DMS114 treated with DMSO at 0.1 percent for 48 hours (cell line): ENCODE measurements at regions not wholly inside any gene's neighbourhood (a gene's known extent, or its start where the extent isn't known, plus 50 kb on each side); places are given as distances from the start of the nearest gene placed in this dataset.

Experiments
- DNase-seq: peaks from one replicate; lab custom pipeline; 2025; ENCODE audit not compliant: unreplicated experiment; lab: John Stamatoyannopoulos, UW

DNA sequence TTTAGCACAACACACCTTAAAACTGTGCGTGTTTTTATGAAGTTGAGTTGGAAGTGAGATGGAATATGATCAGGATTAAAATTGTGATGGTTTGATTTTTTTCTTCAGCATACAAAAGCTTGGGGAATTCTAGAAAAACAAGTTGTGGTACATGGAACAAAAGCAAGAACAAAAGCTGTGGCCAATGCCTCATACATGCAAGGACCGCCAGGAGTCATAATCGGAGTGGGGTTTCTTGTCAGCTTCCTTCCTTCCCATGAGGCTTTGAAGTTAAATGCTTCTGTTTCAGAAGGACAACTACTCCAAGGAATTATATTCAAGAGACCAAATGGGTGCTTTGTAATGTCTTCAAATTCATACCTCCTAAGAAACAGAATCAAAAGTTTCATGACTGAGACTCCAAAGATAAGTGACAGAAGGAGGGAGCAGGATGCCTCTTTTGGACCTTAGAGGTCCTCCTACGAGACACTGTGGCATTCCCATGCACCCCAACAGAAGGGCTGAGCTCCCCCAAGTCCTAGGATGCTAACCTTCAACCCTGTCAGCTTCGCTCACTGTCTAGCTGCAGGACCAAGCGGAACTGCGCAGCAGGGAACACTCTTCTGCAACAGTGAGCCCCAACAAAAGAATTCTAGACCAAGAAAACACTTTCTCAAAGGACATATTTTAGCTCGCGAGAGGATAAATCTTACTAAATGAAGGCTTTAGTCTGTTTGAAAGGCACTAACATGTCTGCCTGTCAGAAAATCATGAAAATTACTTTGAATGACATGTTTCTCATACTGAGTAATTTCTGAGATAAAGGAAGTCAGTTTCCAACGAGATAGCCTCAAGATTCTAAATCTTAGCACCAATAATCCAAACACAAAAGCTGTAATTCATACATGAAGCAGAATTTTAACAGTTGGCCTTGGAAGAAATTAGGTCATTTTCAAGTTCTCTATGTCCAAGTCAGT, 108.5 kb upstream of the NHSL1 start:
- DNase-seq: no peak

- no peak for DNase-seq
Observed at GRCh38 chr6:138608896-138609295, 109.6 kb upstream of the NHSL1 start.

DNA sequence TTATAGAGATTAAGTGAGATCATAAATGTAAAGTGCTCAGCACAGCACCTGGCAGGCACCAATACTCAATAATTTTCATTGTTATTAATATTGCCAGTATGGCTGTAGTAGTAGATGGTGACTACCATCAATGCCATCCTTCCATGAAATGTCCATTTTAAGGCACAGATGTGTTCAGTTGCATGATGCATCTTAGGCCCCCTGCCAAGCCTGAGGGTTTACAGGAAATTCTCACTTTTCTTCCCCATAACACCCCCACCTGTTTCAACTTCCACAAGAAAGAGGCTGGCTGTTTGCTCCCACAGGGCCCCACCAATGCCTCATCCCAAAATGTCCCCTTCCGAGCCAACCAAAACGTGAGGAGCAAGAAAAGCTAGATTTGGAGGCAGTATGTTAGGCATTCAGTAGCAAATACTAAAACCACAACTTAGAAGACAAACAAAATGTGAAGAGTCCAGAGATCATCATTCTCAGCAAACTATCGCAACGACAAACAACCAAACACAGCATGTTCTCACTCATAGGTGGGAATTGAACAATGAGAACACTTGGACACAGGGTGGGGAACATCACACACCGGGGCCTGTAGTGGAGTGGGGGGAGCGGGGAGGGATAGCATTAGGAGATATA, 110.6 kb upstream of the NHSL1 start:
- DNase-seq: no peak

GRCh38 chr6:138610816-138611215, 111.5 kb upstream of the NHSL1 start:
- DNase-seq: no peak

GRCh38 chr6:138614151-138614550, 114.9 kb upstream of the NHSL1 start:
- no peak for DNase-seq

DNA sequence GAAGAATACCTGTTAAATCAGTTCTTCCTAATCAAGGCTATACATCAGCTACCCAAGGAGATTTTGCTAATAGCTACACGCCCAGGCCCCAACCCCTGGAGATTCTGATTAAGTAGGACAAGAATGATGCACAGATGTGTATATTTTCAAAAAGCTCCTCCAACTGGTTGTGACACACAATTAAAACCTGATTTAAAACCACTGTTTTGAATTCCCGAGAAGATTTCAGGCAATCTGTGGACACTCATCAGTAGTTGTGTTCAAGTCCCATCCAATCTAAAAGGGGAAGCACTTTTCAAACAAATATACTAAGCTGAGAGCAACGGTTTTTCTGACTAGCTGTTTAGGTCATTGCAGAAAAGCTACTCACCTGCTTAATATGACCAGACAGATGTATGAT, 118.9 kb upstream of the NHSL1 start:
- DNase-seq: no peak

DNA sequence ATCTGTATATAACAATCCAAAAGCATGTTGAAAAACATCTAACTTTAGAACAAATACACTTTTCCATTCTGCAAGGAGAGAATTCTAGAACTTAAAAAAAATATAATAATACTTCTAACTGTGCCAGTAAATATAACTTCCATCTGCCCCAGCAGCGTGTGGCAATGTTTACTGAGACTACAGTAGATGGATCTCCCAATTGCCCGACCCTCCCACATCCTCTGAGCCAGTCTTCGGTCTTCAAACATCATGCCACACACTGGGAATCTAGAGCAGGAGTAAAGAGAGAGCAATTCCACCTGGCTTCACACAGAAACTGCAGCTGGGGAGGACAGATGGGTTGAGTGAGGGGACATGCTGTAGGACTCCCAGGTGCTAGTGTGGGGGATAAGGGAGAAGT, 121.3 kb upstream of the NHSL1 start:
- DNase-seq: no peak

GRCh38 chr6:138622967-138623366, 123.7 kb upstream of the NHSL1 start:
- no peak for DNase-seq

GRCh38 chr6:138631566-138631965, 132.3 kb upstream of the NHSL1 start:
- no peak for DNase-seq

- no peak for DNase-seq
Observed at GRCh38 chr6:138637822-138638221, 135.7 kb upstream of the CCDC28A start.

DNA sequence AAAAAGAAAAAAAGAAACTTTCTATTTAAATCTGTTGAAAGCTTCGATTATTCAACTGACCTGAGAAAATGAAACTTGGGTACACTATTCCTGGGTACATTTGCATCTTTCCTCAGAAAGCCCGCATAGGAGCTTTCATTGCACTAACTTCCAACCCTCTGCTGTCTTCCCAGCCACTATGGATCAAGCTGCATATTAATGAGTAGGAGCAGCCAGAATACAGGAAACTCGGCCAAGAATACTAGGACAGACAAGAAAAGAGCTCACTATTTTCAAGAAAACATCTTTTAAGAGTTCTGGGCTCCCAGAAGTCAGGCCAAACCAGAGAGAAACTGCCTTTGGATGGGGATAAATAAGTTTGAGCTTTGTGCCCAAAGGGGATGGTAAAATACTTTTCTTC, 135.0 kb upstream of the CCDC28A start:
- no peak for DNase-seq

DNA sequence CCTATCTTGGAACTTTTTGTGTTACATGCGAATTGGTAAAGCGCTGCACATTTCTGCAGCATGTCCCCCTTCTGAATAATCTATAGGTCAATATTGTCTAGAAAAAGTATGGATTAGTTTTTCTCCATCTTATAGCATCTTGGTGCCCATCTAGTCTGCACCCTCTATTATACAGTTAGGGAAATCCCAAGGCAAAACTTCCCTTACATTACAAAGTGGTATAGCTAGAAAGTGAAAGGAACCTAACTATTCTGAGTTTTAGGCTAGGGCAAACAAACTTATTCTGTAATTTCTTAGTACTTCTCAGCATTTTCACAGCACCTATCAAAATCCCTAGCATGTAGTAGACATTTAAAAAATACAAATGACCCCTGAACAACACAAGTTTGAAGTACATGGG, 133.5 kb upstream of the CCDC28A start:
- DNase-seq: no peak

GRCh38 chr6:138643210-138643609, 130.4 kb upstream of the CCDC28A start:
- no peak for DNase-seq

GRCh38 chr6:138645976-138646640, 127.5 kb upstream of the CCDC28A start:
- no peak for DNase-seq

- DNase-seq: no peak
Observed at GRCh38 chr6:138647006-138647405, 126.6 kb upstream of the CCDC28A start.

DNA sequence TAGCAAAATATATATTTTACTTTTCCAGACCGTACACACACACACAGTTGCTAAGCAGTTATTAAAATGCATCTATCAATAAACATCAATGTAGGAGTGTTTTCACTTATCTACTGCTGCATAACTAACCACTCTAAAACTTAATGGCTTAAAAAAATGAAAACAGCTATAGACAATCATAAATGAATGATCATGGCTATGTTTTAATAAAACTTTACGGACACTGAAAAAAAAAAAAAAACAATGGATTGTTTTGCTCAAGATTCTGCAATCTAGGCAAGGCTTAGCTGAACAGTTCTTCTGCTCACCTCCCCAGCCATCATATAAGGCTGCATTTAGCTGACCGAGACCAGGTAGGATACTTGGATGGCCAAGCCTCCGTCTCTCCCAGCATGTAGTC, 125.4 kb upstream of the CCDC28A start:
- DNase-seq: no peak

DNA sequence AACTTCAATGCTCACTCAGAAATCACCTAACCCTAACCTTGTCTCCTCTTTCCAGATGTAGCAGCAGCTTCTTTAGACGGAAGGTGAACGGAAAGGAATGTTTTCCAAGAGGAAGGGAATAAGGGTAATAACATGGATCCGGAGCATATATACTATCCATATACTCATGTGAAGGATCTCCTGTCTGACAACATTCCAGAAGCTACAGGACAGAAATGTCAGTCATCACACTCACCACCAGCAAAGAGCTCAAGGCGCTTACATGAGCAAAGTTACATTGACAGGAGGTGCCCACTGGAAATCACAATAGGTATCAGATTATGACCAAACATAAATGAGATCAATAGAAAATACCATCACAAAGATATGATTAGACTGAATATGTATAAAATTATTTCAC, 122.1 kb upstream of the CCDC28A start:
- DNase-seq: no peak

DNA sequence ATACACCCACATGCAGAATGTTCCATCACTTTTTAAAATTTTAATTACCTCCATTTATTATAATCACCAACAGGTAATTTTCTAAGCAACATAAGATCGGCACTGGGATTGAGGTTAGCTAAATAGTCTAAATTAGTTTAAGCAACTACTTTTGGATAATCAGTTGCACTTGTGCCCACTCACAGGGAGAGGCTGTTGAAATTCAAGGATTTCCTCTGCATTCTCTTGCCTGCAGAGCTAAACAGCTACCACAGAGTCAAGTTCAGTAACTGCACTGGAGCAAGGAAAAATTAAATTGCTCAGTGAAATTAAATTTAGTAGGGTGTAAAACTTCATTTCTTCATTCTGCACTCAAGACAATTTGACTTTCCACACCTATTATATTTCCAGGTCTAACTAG, 120.7 kb upstream of the CCDC28A start:
- no peak for DNase-seq

DNA sequence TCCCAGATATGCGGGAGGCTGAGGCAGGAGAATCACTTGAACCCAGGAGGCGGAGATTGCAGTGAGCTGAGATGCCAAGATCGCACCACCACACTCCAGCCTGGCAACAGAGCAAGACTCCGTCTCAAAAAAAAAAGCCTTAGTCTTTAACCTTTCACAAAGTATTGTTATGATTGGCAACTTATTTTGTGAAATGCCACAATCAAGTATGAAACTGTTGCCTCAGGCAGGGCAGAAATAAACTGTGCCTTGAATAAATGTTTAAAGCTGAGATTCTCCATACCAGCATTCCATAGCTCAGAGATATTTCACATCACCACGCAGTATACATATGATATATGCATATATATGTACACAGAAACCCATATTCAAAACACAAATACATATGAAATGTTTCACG, 120.1 kb upstream of the CCDC28A start:
- no peak for DNase-seq

DNA sequence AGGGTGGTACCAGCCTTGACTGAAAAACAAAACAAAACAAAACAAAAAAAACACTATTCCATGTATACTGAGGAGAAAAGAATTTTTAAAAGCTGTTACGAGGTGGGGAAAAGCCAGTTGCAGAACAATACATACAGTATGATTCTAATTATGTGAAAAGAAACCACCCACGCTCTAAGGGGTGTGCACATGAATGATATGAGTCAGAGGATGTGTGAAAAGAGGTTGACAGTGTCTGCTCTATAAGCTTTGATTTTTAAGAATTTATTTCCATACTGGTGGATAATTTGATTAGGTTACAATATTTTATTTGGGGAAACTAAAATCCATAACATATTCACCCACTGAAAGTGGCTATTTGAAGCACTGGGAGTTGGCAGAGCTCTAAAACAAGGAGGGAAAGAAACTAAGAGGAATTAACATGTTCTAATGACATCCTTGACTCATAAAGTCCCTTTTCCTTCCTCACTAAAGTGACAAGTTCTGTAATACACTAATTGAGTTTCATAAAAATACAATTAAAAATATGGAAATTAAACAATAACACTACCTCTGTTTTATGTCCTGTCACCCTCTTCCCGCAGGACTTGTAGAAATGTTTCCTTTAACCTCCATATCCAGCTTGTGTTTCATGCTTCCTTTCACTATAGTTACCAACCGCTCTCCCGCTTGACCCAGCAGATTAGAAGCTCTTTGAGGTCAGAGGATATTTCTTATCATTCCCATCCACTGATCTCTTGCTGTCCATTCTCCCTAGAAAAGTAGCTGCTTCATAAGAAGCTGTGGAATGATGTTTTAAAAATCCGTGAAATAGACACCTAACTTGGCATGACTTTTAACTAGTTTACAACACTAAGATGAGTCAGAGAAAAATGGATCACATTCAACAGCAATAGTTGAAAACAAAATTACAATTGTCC, 118.6 kb upstream of the CCDC28A start:
- no peak for DNase-seq

DNA sequence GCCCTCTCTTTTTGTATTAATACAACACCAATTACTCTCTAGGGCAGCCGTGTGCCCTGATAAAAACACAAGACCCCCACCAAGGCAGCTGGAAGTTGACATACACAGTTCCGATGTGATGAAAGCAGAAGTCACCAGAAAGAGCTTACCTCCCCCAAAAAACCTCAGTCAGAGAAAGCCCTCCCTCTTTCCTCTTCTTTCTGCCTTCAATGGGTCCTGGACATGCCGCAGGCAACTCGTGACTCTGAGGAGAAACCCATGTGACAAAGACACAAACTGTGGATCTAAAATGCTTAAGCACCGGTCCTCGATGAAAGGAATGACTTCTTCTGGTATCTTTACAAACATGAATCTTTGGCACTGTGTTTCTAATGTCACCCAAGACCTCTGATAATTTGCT, 117.7 kb upstream of the CCDC28A start:
- no peak for DNase-seq
